Ovary (tissue), 3 donors: ENCODE measurements at regions not wholly inside any gene's neighbourhood (a gene's known extent, or its start where the extent isn't known, plus 50 kb on each side); places are given as distances from the start of the nearest gene placed in this dataset.

Experiments
- POLR2A ChIP-seq: fragments of 450-650 bp; IDR thresholded peaks from one replicate; pipeline ENCODE4 v1.6.1; 2017; ENCODE audit warnings: antibody characterized with exemption, mild to moderate bottlenecking, moderate library complexity
- TF ChIP-seq, protein P1 (sequence below), 3 donors: fragments of 450-650 bp in 2 of 3; fragments of 200-600 bp in 1 of 3; IDR thresholded peaks; one replicate each; pipeline versions ENCODE4 v1.5.1 to v1.8.0; 2016 to 2022; ENCODE audit warnings: antibody characterized with exemption in 3 of 3, mild to moderate bottlenecking in 1 of 3
- donor health status: DM: no; HTN: no; CAD: no.

DNA sequence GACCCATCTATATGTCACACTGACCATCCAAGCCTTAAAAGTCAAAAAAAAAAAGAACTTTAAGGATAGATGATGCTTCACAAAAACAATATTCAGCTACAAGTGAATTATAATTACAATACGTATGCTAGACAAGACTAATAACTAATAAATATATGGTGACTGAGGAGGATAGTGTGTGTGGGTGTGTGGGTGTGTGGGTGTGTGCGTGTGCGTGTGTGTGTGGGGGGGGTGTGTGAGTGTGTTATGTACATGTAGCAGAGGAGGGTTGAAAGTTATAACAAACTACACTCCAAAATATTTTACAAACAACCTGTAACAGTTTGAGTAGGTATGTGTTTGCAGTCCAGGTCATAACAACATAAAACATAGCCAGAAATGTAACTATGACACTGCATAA lies 159.2 kb upstream of the RBBP8 start:
- no peak for TF ChIP-seq POLR2A
- TF ChIP-seq, protein P1, sequence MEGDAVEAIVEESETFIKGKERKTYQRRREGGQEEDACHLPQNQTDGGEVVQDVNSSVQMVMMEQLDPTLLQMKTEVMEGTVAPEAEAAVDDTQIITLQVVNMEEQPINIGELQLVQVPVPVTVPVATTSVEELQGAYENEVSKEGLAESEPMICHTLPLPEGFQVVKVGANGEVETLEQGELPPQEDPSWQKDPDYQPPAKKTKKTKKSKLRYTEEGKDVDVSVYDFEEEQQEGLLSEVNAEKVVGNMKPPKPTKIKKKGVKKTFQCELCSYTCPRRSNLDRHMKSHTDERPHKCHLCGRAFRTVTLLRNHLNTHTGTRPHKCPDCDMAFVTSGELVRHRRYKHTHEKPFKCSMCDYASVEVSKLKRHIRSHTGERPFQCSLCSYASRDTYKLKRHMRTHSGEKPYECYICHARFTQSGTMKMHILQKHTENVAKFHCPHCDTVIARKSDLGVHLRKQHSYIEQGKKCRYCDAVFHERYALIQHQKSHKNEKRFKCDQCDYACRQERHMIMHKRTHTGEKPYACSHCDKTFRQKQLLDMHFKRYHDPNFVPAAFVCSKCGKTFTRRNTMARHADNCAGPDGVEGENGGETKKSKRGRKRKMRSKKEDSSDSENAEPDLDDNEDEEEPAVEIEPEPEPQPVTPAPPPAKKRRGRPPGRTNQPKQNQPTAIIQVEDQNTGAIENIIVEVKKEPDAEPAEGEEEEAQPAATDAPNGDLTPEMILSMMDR (IDR thresholded peaks at IDR 0.05), result no peak
